MV-4-11 (cell line): ENCODE measurements at regions not wholly inside any gene's neighbourhood (a gene's known extent, or its start where the extent isn't known, plus 50 kb on each side); places are given as distances from the start of the nearest gene placed in this dataset.

Experiments used
- DNase-seq: peaks from one replicate; lab custom pipeline; 2025; lab: John Stamatoyannopoulos, UW

- DNase-seq, result no peak
Measured at GRCh38 chr3:105214590-105214989, 152.1 kb upstream of the ALCAM start.

- DNase-seq, result no peak
Measured at GRCh38 chr3:105222568-105223093, 144.1 kb upstream of the ALCAM start.

- DNase-seq, result no peak
Measured at GRCh38 chr3:105223815-105224214, 142.9 kb upstream of the ALCAM start.

GRCh38 chr3:105228696-105229095, 138.0 kb upstream of the ALCAM start:
- DNase-seq, result no peak

- DNase-seq, result no peak
Measured at GRCh38 chr3:105232553-105232952, 134.2 kb upstream of the ALCAM start.

GRCh38 chr3:105233010-105233409, 133.7 kb upstream of the ALCAM start:
- no peak for DNase-seq

GRCh38 chr3:105235221-105235620, 131.5 kb upstream of the ALCAM start:
- DNase-seq, result no peak

GRCh38 chr3:105235785-105236184, 130.9 kb upstream of the ALCAM start:
- no peak for DNase-seq

GRCh38 chr3:105238367-105238766, 128.3 kb upstream of the ALCAM start:
- no peak for DNase-seq

GRCh38 chr3:105243076-105243475, 123.6 kb upstream of the ALCAM start:
- no peak for DNase-seq

GRCh38 chr3:105246536-105246935, 120.2 kb upstream of the ALCAM start:
- no peak for DNase-seq

GRCh38 chr3:105253225-105253624, 113.5 kb upstream of the ALCAM start:
- DNase-seq, result no peak

GRCh38 chr3:105254154-105254553, 112.6 kb upstream of the ALCAM start:
- DNase-seq, result no peak

- no peak for DNase-seq
Measured at GRCh38 chr3:105255350-105255749, 111.4 kb upstream of the ALCAM start.

- DNase-seq, result no peak
Measured at GRCh38 chr3:105259496-105259895, 107.2 kb upstream of the ALCAM start.

- DNase-seq, result no peak
Measured at GRCh38 chr3:105260385-105260784, 106.3 kb upstream of the ALCAM start.

- DNase-seq, result no peak
Measured at GRCh38 chr3:105274536-105274935, 92.2 kb upstream of the ALCAM start.

- no peak for DNase-seq
Measured at GRCh38 chr3:105274958-105275357, 91.8 kb upstream of the ALCAM start.

GRCh38 chr3:105277656-105278055, 89.1 kb upstream of the ALCAM start:
- no peak for DNase-seq

- peak; percentile 23 for DNase-seq
Measured at GRCh38 chr3:105278688-105279087, 88.0 kb upstream of the ALCAM start.

- no peak for DNase-seq
Measured at GRCh38 chr3:105281989-105282388, 84.7 kb upstream of the ALCAM start.

- no peak for DNase-seq
Measured at GRCh38 chr3:105284876-105285275, 81.8 kb upstream of the ALCAM start.

GRCh38 chr3:105285653-105286241, 81.0 kb upstream of the ALCAM start:
- DNase-seq, result no peak

- DNase-seq, result no peak
Measured at GRCh38 chr3:105293441-105293840, 73.3 kb upstream of the ALCAM start.
